ENCODE measurements at regions not wholly inside any gene's neighbourhood (a gene's known extent, or its start where the extent isn't known, plus 50 kb on each side); places are given as distances from the start of the nearest gene placed in this dataset.

GRCh38 chr13:29713839-29714238 lies 118.4 kb upstream of the SLC7A1 start:
- Mint-ChIP-seq H3K27me3 (peaks cover 6% of the 10 kb centered on the region), H3K4me1 (ENCODE audit: low read depth) (no peaks in the 10 kb centered on the region), H3K9me3 (no peaks in the 10 kb centered on the region), H3K4me3 (no peak overlapping the region), H3K27ac (no peak overlapping the region), H3K36me3 (ENCODE audit: low read depth) (no peaks in the 10 kb centered on the region)
- intact Hi-C loops (cut with micrococcal nuclease) = loop anchor here (5.0 kb wide), 1 partner anchor 257 kb away; no protein-coding TSS in a partner anchor

GRCh38 chr13:29711776-29712175 lies 116.3 kb upstream of the SLC7A1 start:
- Mint-ChIP-seq H3K27ac (no peak overlapping the region), H3K27me3 (peaks cover 8% of the 10 kb centered on the region), H3K4me1 (ENCODE audit: low read depth) (no peaks in the 10 kb centered on the region), H3K36me3 (ENCODE audit: low read depth) (no peaks in the 10 kb centered on the region), H3K4me3 (no peak overlapping the region), H3K9me3 (no peaks in the 10 kb centered on the region)
- intact Hi-C loops (cut with micrococcal nuclease) = loop anchor here (5.0 kb wide), 1 partner anchor 254 kb away; no protein-coding TSS in a partner anchor

GRCh38 chr13:29710511-29710910 lies 115.0 kb upstream of the SLC7A1 start:
- peaks cover 8% of the 10 kb centered on the region for H3K27me3 Mint-ChIP-seq
- H3K4me3 Mint-ChIP-seq = no peak overlapping the region
- H3K9me3 Mint-ChIP-seq = no peaks in the 10 kb centered on the region
- no peaks in the 10 kb centered on the region for H3K4me1 Mint-ChIP-seq (ENCODE audit: low read depth)
- H3K27ac Mint-ChIP-seq = no peak overlapping the region
- intact Hi-C loops (cut with micrococcal nuclease) = loop anchor here (5.0 kb wide), 1 partner anchor 253 kb away; no protein-coding TSS in a partner anchor
- H3K36me3 Mint-ChIP-seq (ENCODE audit: low read depth) = no peaks in the 10 kb centered on the region

GRCh38 chr13:29709407-29710069 lies 114.0 kb upstream of the SLC7A1 start:
- Mint-ChIP-seq H3K27me3 (peaks cover 8% of the 10 kb centered on the region), H3K36me3 (ENCODE audit: low read depth) (no peaks in the 10 kb centered on the region), H3K4me3 (no peak overlapping the region)

GRCh38 chr13:29707876-29708543 lies 112.5 kb upstream of the SLC7A1 start:
- Mint-ChIP-seq H3K36me3 (ENCODE audit: low read depth) (no peaks in the 10 kb centered on the region), H3K4me3 (no peak overlapping the region), H3K4me1 (ENCODE audit: low read depth) (no peaks in the 10 kb centered on the region), H3K9me3 (no peaks in the 10 kb centered on the region), H3K27ac (no peak overlapping the region), H3K27me3 (peaks cover 15% of the 10 kb centered on the region)
- intact Hi-C loops (cut with micrococcal nuclease) = loop anchor here (1.0 kb wide), 1 partner anchor 200 kb away; no protein-coding TSS in a partner anchor

More at GRCh38 chr13:29709407-29710069, 114.0 kb upstream of the SLC7A1 start:
- H3K9me3 Mint-ChIP-seq = no peaks in the 10 kb centered on the region
- H3K4me1 Mint-ChIP-seq (ENCODE audit: low read depth) = no peaks in the 10 kb centered on the region
- intact Hi-C loops (cut with micrococcal nuclease) = loop anchor here (5.0 kb wide), 1 partner anchor 252 kb away; no protein-coding TSS in a partner anchor
- no peak overlapping the region for H3K27ac Mint-ChIP-seq

- no peak overlapping the region for H3K27ac Mint-ChIP-seq
- H3K36me3 Mint-ChIP-seq (ENCODE audit: low read depth) = no peaks in the 10 kb centered on the region
- H3K4me3 Mint-ChIP-seq = no peak overlapping the region
- H3K27me3 Mint-ChIP-seq = peaks cover 17% of the 10 kb centered on the region
- no peaks in the 10 kb centered on the region for H3K4me1 Mint-ChIP-seq (ENCODE audit: low read depth)
- H3K9me3 Mint-ChIP-seq = no peaks in the 10 kb centered on the region
- intact Hi-C loops (cut with micrococcal nuclease) = no loop called here
These were observed 111.4 kb upstream of the SLC7A1 start for GRCh38 chr13:29706923-29707322.

DNA sequence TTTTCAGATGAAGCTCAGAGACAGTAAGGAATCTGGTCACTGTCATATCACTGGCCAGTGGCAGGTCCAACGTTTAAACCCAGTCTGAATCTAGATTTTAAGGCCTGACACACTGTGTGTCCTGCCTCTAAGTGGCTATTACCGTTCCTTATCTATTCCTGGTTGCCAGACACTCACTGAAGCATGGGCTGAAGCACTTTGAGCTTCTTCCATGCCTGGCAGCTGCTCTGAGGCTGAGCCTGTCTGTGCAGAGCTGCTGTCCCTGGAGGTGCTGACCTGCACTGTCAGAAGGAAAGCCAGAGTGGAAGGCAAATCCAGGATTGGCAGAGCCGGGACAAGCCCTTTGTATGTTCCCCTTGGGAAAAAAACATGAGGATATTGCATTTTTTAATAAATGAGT lies 109.2 kb upstream of the SLC7A1 start:
- no peaks in the 10 kb centered on the region for H3K36me3 Mint-ChIP-seq (ENCODE audit: low read depth)
- H3K27me3 Mint-ChIP-seq = peaks cover 23% of the 10 kb centered on the region
- no peaks in the 10 kb centered on the region for H3K9me3 Mint-ChIP-seq
- H3K4me1 Mint-ChIP-seq (ENCODE audit: low read depth) = no peaks in the 10 kb centered on the region
- H3K4me3 Mint-ChIP-seq = no peak overlapping the region
- no peak overlapping the region for H3K27ac Mint-ChIP-seq
- intact Hi-C loops (cut with micrococcal nuclease) = no loop called here

DNA sequence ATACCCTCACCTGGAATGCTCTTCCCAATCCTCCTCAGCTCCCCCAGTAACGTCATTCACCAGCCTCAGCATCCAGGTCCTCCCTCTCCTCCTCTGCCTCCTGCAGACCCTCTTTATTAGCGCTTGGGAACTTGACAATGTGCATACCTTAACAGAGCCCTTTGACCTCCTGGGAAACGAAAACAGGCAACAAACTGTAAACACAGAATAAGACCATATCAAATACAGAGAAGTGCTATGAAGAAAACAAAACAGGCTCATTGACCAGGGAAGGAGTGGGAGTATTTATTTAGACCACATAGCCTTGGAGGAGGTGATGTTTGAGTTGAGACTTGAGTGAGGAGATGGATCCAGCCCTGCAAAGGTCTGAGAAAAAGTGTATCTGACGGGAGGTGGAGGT lies 107.9 kb upstream of the SLC7A1 start:
- H3K9me3 Mint-ChIP-seq = no peaks in the 10 kb centered on the region
- peaks cover 21% of the 10 kb centered on the region for H3K27me3 Mint-ChIP-seq
- H3K27ac Mint-ChIP-seq = no peak overlapping the region
- H3K4me3 Mint-ChIP-seq = no peak overlapping the region
- no peaks in the 10 kb centered on the region for H3K36me3 Mint-ChIP-seq (ENCODE audit: low read depth)
- no peaks in the 10 kb centered on the region for H3K4me1 Mint-ChIP-seq (ENCODE audit: low read depth)
- intact Hi-C loops (cut with micrococcal nuclease) = no loop called here

- Mint-ChIP-seq H3K36me3 (ENCODE audit: low read depth) (no peaks in the 10 kb centered on the region), H3K9me3 (no peaks in the 10 kb centered on the region), H3K4me3 (no peak overlapping the region), H3K4me1 (ENCODE audit: low read depth) (no peaks in the 10 kb centered on the region), H3K27ac (no peak overlapping the region), H3K27me3 (peaks cover 22% of the 10 kb centered on the region)
- intact Hi-C loops (cut with micrococcal nuclease) = no loop called here
These were observed 107.4 kb upstream of the SLC7A1 start for GRCh38 chr13:29702912-29703351.

DNA sequence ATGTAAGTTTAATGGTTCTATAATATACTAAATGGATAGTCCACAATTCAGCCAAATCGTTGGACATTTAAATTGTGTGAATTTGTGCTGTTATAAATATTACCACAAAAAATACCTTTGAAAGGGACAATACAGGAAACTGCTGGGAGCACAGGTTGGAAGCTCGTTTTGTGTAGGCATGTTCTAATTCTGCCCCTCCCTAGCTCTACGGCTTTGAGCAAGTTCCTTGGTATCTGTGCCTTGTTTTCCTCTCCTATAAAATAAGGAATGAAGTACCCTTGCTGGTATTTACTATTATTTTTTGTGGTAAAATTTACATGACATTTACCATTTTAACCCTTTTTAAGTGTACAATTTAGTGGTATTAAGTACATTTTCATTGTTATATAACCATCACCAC lies 102.6 kb upstream of the SLC7A1 start:
- Mint-ChIP-seq H3K4me3 (no peak overlapping the region), H3K4me1 (ENCODE audit: low read depth) (no peaks in the 10 kb centered on the region), H3K36me3 (ENCODE audit: low read depth) (no peaks in the 10 kb centered on the region), H3K9me3 (no peaks in the 10 kb centered on the region), H3K27ac (no peak overlapping the region), H3K27me3 (peaks cover 19% of the 10 kb centered on the region)
- intact Hi-C loops (cut with micrococcal nuclease) = no loop called here

- Mint-ChIP-seq H3K4me1 (ENCODE audit: low read depth) (no peaks in the 10 kb centered on the region), H3K27ac (no peak overlapping the region), H3K4me3 (no peak overlapping the region), H3K27me3 (peaks cover 13% of the 10 kb centered on the region), H3K9me3 (no peaks in the 10 kb centered on the region), H3K36me3 (ENCODE audit: low read depth) (no peaks in the 10 kb centered on the region)
- intact Hi-C loops (cut with micrococcal nuclease) = no loop called here
These were observed 101.1 kb upstream of the SLC7A1 start for GRCh38 chr13:29696606-29697005.

DNA sequence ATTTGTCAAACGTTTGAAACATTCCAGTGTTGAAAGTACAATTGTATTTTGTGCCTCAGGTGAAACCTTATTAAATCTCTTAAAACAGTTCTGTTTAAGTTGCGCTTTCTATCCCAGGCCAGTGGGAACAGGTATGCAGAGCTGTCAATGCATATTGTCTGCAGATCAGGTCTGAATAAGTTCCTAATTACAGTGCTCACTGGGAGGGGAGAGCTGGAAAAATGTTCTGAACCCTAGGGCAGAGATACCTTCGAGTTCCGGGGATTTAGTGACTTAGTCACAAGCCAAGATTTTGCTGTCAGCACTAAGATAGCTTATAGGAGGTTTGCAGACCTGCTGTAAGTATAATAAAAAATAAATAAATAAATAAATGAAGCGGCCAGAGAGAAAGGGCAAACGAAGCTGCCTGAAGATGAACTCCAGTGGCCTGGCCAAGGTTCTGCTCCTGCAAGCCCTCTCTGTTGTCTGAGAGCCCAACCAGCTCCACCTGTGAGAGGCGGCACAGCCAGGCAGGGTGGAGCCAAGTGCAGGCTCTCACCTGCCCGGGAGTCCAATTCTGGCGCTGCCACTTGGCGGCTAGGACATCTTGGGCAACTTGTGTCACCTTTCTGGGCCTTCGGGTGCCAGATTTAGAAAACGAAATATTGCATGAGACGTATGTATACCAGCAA lies 97.9 kb upstream of the SLC7A1 start:
- Mint-ChIP-seq H3K4me3 (no peak overlapping the region), H3K36me3 (ENCODE audit: low read depth) (no peaks in the 10 kb centered on the region), H3K9me3 (no peaks in the 10 kb centered on the region), H3K4me1 (ENCODE audit: low read depth) (no peaks in the 10 kb centered on the region), H3K27me3 (peaks cover 7% of the 10 kb centered on the region), H3K27ac (no peak overlapping the region)
- intact Hi-C loops (cut with micrococcal nuclease) = no loop called here

GRCh38 chr13:29689548-29689947 lies 94.1 kb upstream of the SLC7A1 start:
- no peak overlapping the region for H3K27ac Mint-ChIP-seq
- no peaks in the 10 kb centered on the region for H3K4me1 Mint-ChIP-seq (ENCODE audit: low read depth)
- H3K4me3 Mint-ChIP-seq = no peak overlapping the region
- no peaks in the 10 kb centered on the region for H3K36me3 Mint-ChIP-seq (ENCODE audit: low read depth)
- peaks cover 3% of the 10 kb centered on the region for H3K27me3 Mint-ChIP-seq
- H3K9me3 Mint-ChIP-seq = no peaks in the 10 kb centered on the region
- intact Hi-C loops (cut with micrococcal nuclease) = no loop called here

- Mint-ChIP-seq H3K36me3 (ENCODE audit: low read depth) (no peaks in the 10 kb centered on the region), H3K27me3 (peaks cover 3% of the 10 kb centered on the region), H3K27ac (no peak overlapping the region), H3K4me3 (no peak overlapping the region), H3K9me3 (no peaks in the 10 kb centered on the region), H3K4me1 (ENCODE audit: low read depth) (no peaks in the 10 kb centered on the region)
- intact Hi-C loops (cut with micrococcal nuclease) = no loop called here
These were observed 92.7 kb upstream of the SLC7A1 start for GRCh38 chr13:29688193-29688592.
